ENCODE measurements at regions not wholly inside any gene's neighbourhood (a gene's known extent, or its start where the extent isn't known, plus 50 kb on each side); places are given as distances from the start of the nearest gene placed in this dataset.

GRCh38 chr5:106088462-106088861, 1582.3 kb downstream of the EFNA5 start:
- no peaks in the 10 kb centered on the region for H3K36me3 Mint-ChIP-seq (ENCODE audit: insufficient read depth, unreplicated experiment)
- TF ChIP-seq CTCF (IDR thresholded peaks at IDR 0.05; ENCODE audit: unreplicated experiment): no peak
- intact Hi-C loops (cut with micrococcal nuclease): no loop called here
- H3K4me1 Mint-ChIP-seq (ENCODE audit: insufficient read depth, unreplicated experiment): no peaks in the 10 kb centered on the region
- H3K27me3 Mint-ChIP-seq (ENCODE audit: insufficient read depth, unreplicated experiment): no peaks in the 10 kb centered on the region
- H3K4me3 Mint-ChIP-seq (ENCODE audit: unreplicated experiment): no peak overlapping the region
- POLR2A ChIA-PET: no interaction called here
- no TSS peak for BruUV-seq (replicated peaks)
- DNase-seq (ENCODE audit: unreplicated experiment): no peak
- no peaks in the 10 kb centered on the region for H3K9me3 Mint-ChIP-seq (ENCODE audit: unreplicated experiment)
- CTCF ChIA-PET: no interaction called here
- H3K27ac Mint-ChIP-seq (ENCODE audit: low read depth, unreplicated experiment): no peak overlapping the region

GRCh38 chr5:106086352-106086751, 1584.4 kb downstream of the EFNA5 start:
- H3K4me1 Mint-ChIP-seq (ENCODE audit: insufficient read depth, unreplicated experiment): no peaks in the 10 kb centered on the region
- no peaks in the 10 kb centered on the region for H3K27me3 Mint-ChIP-seq (ENCODE audit: insufficient read depth, unreplicated experiment)
- DNase-seq (ENCODE audit: unreplicated experiment): no peak
- no peaks in the 10 kb centered on the region for H3K36me3 Mint-ChIP-seq (ENCODE audit: insufficient read depth, unreplicated experiment)
- no peaks in the 10 kb centered on the region for H3K9me3 Mint-ChIP-seq (ENCODE audit: unreplicated experiment)
- BruUV-seq (replicated peaks): no TSS peak
- POLR2A ChIA-PET: no interaction called here
- no peak overlapping the region for H3K27ac Mint-ChIP-seq (ENCODE audit: low read depth, unreplicated experiment)
- intact Hi-C loops (cut with micrococcal nuclease): no loop called here
- CTCF ChIA-PET: no interaction called here
- no peak for TF ChIP-seq CTCF (IDR thresholded peaks at IDR 0.05; ENCODE audit: unreplicated experiment)
- no peak overlapping the region for H3K4me3 Mint-ChIP-seq (ENCODE audit: unreplicated experiment)

GRCh38 chr5:106085556-106085955, 1585.2 kb downstream of the EFNA5 start:
- H3K27me3 Mint-ChIP-seq (ENCODE audit: insufficient read depth, unreplicated experiment): no peaks in the 10 kb centered on the region
- H3K27ac Mint-ChIP-seq (ENCODE audit: low read depth, unreplicated experiment): no peak overlapping the region
- H3K4me3 Mint-ChIP-seq (ENCODE audit: unreplicated experiment): no peak overlapping the region
- ChIA-PET POLR2A (no interaction called here), CTCF (no interaction called here)
- intact Hi-C loops (cut with micrococcal nuclease): no loop called here
- no peaks in the 10 kb centered on the region for H3K36me3 Mint-ChIP-seq (ENCODE audit: insufficient read depth, unreplicated experiment)
- H3K9me3 Mint-ChIP-seq (ENCODE audit: unreplicated experiment): no peaks in the 10 kb centered on the region
- TF ChIP-seq CTCF (IDR thresholded peaks at IDR 0.05; ENCODE audit: unreplicated experiment): no peak
- H3K4me1 Mint-ChIP-seq (ENCODE audit: insufficient read depth, unreplicated experiment): no peaks in the 10 kb centered on the region
- no peak for DNase-seq (ENCODE audit: unreplicated experiment)
- no TSS peak for BruUV-seq (replicated peaks)

GRCh38 chr5:106085136-106085535, 1585.6 kb downstream of the EFNA5 start:
- BruUV-seq (replicated peaks): no TSS peak
- no peaks in the 10 kb centered on the region for H3K27me3 Mint-ChIP-seq (ENCODE audit: insufficient read depth, unreplicated experiment)
- no peak for DNase-seq (ENCODE audit: unreplicated experiment)
- no peak for TF ChIP-seq CTCF (IDR thresholded peaks at IDR 0.05; ENCODE audit: unreplicated experiment)
- intact Hi-C loops (cut with micrococcal nuclease): no loop called here
- H3K9me3 Mint-ChIP-seq (ENCODE audit: unreplicated experiment): no peaks in the 10 kb centered on the region
- CTCF ChIA-PET: interaction anchor here (0.6 kb wide), 2 partner anchors 11 to 420 kb away, joined by 3 to 5 read pairs; no protein-coding TSS in a partner anchor
- no peaks in the 10 kb centered on the region for H3K4me1 Mint-ChIP-seq (ENCODE audit: insufficient read depth, unreplicated experiment)
- no peaks in the 10 kb centered on the region for H3K36me3 Mint-ChIP-seq (ENCODE audit: insufficient read depth, unreplicated experiment)
- POLR2A ChIA-PET: no interaction called here
- H3K27ac Mint-ChIP-seq (ENCODE audit: low read depth, unreplicated experiment): no peak overlapping the region
- no peak overlapping the region for H3K4me3 Mint-ChIP-seq (ENCODE audit: unreplicated experiment)

All from MCF 10A (cell line).